ENCODE measurements at regions not wholly inside any gene's neighbourhood (a gene's known extent, or its start where the extent isn't known, plus 50 kb on each side); places are given as distances from the start of the nearest gene placed in this dataset.
"Not testable (repeated sequence)": the region's sequence is repeated elsewhere in the genome, so short reads cannot be mapped to it uniquely, and the experiment has no call there.

GRCh38 chr3:194945508-194945907, 259.8 kb downstream of the FAM43A start:
- no peak for DNase-seq (ENCODE audit: low read depth)

GRCh38 chr3:194946091-194946490, 260.4 kb downstream of the FAM43A start:
- DNase-seq (ENCODE audit: low read depth), result no peak

- no peak for DNase-seq (ENCODE audit: low read depth)
Measured at GRCh38 chr3:194949592-194949991, 263.9 kb downstream of the FAM43A start.

- no peak for DNase-seq (ENCODE audit: low read depth)
Measured at GRCh38 chr3:194950906-194951628, 265.4 kb downstream of the FAM43A start.

GRCh38 chr3:194951629-194951920, 265.9 kb downstream of the FAM43A start:
- not testable (repeated sequence) for DNase-seq (ENCODE audit: low read depth)

- no peak for DNase-seq (ENCODE audit: low read depth)
Measured at GRCh38 chr3:194951931-194952582, 266.4 kb downstream of the FAM43A start.

GRCh38 chr3:194952841-194953241, 267.2 kb downstream of the FAM43A start:
- no peak for DNase-seq (ENCODE audit: low read depth)

- DNase-seq (ENCODE audit: low read depth), result no peak
Measured at GRCh38 chr3:194953291-194953690, 267.6 kb downstream of the FAM43A start.

- no peak for DNase-seq (ENCODE audit: low read depth)
Measured at GRCh38 chr3:194955546-194955945, 269.9 kb downstream of the FAM43A start.

- no peak for DNase-seq (ENCODE audit: low read depth)
Measured at GRCh38 chr3:194955979-194956696, 270.5 kb downstream of the FAM43A start.

GRCh38 chr3:194956697-194957396, 271.2 kb downstream of the FAM43A start:
- no peak for DNase-seq (ENCODE audit: low read depth)

- DNase-seq (ENCODE audit: low read depth), result no peak
Measured at GRCh38 chr3:194957743-194958240, 272.1 kb downstream of the FAM43A start.

GRCh38 chr3:194959217-194959616, 273.5 kb downstream of the FAM43A start:
- no peak for DNase-seq (ENCODE audit: low read depth)

GRCh38 chr3:194959666-194960065, 274.0 kb downstream of the FAM43A start:
- DNase-seq (ENCODE audit: low read depth), result not testable (repeated sequence)

- DNase-seq (ENCODE audit: low read depth), result no peak
Measured at GRCh38 chr3:194960446-194961032, 274.9 kb downstream of the FAM43A start.

GRCh38 chr3:194961149-194961548, 275.5 kb downstream of the FAM43A start:
- DNase-seq (ENCODE audit: low read depth), result no peak

GRCh38 chr3:194961571-194961970, 275.9 kb downstream of the FAM43A start:
- no peak for DNase-seq (ENCODE audit: low read depth)

- no peak for DNase-seq (ENCODE audit: low read depth)
Measured at GRCh38 chr3:194962056-194962455, 276.4 kb downstream of the FAM43A start.

- no peak for DNase-seq (ENCODE audit: low read depth)
Measured at GRCh38 chr3:194964809-194965208, 279.1 kb downstream of the FAM43A start.

- DNase-seq (ENCODE audit: low read depth), result no peak
Measured at GRCh38 chr3:194967151-194968117, 281.8 kb downstream of the FAM43A start.

GRCh38 chr3:194970066-194970465, 284.4 kb downstream of the FAM43A start:
- no peak for DNase-seq (ENCODE audit: low read depth)

Measured in RPMI7951 (cell line).